ENCODE measurements at regions not wholly inside any gene's neighbourhood (a gene's known extent, or its start where the extent isn't known, plus 50 kb on each side); places are given as distances from the start of the nearest gene placed in this dataset.
"Not testable (repeated sequence)": the region's sequence is repeated elsewhere in the genome, so short reads cannot be mapped to it uniquely, and the experiment has no call there.

DNA sequence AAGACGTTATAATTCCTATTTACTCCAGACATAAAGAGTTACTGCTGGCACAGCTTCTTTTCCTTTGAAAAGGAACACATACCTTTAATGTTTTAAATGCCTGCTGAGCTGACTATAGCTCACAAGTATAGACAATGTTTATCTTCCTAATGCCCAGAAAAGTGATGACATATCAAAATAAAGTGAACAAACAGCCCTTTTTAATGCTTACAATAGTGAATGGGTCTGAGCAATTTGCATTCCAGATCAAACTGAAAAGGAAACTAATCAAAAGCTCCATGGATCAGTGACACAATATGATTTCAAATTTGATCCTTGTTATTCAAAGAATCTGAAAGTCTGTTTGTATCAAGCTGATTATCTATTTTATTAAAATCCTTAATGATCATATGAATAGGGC lies 233.6 kb upstream of the SEMA3E start:
- DNase-seq (ENCODE audit: low read depth) = no peak

DNA sequence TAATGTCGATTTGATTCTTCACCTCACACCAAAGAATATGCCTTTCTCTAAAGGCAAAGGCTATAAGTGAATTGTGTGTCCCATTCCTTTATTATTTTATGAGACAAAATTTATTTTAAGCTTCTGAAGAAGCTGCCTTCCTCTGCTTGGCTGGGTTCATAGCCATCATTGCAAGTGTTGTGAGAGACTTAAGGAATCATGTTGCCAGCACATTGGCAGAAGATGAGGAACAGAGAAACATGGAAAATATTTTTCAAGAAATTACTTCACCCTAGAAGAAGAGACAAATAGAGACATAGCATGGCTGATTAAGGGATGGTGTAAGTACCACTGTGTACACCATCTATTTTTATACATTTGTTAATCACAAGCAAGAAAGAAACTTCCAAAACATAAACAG lies 230.1 kb upstream of the SEMA3E start:
- DNase-seq (ENCODE audit: low read depth) = no peak

- DNase-seq (ENCODE audit: low read depth) = no peak
Observed at GRCh38 chr7:83878614-83879013, 229.7 kb upstream of the SEMA3E start.

- DNase-seq (ENCODE audit: low read depth) = peak; percentile 88
Observed at GRCh38 chr7:83876593-83876992, 227.7 kb upstream of the SEMA3E start.

GRCh38 chr7:83873459-83873858 lies 224.5 kb upstream of the SEMA3E start:
- no peak for DNase-seq (ENCODE audit: low read depth)

DNA sequence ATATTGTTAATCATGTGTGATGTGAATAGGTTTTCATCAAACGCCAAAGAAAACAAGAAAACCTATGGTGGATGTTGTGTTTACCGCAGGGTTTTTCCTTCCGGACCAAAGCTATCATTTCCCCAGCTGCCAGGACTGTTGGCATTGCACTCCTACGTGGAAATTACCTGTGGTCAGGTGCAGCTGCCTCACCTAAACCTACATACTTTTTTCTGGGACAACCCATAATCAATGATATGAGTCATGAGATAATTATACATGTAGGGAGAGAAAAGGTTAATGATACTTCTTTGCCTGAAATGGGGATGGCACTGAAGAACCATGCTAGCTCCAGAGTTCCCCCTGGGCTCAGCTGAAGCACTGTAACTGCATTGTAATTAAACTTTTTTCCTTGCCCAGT lies 223.6 kb upstream of the SEMA3E start:
- DNase-seq (ENCODE audit: low read depth) = no peak

DNA sequence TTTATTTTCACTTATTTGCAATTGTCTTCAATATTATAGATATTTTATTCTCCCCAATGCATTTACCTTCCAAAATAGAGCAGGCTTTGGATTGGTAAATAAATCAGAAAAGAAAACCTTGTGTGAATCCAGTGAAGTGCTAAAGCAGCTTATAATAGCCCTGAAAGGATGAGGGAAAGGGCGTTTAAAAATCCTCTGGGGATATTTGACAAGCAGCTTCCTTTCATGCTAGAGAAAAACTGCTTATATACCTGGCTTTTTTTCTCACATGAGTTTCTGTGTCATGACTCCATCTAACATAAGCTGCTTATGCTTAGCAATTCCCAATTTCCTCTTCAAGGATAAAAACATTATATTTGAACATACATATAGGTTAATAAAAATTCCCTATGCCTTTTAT lies 221.6 kb upstream of the SEMA3E start:
- DNase-seq (ENCODE audit: low read depth) = no peak

DNA sequence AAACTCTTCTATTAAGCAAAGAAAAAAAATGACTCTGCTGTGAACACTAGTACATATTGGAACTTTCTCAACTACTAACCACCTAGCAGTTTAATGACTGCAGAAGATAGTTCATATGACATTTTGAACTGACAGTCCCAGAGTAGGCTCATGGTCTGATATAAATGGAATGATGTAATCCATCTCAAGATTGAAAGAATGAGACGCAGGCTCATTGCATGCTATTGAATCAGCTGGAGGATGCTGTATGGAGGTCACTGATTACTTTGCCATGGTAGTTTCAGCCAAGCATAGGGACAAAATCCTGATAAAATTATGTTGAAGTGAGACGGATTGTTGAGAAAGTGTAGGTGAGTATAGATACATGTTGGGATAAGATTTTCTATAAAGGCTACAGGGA lies 217.6 kb upstream of the SEMA3E start:
- DNase-seq (ENCODE audit: low read depth) = no peak

DNA sequence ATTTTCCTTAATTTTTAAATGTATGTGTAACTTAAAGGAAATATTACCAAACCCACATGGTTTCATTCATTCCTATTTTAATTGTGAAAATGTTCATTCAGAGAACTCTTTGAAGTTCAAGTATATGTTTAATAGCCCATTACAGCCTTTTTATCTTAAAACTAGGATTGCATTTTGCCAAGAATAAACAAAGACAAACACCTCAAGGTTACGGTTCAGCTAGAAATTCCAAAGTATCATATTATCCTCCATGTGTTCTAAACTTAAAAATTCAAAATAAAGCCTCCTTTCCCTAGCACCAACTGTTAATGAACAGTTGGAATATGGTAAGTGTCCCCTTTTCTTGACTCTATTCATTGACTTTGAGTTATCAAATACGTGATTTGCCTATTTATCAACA lies 215.6 kb upstream of the SEMA3E start:
- no peak for DNase-seq (ENCODE audit: low read depth)

- DNase-seq (ENCODE audit: low read depth) = no peak
Observed at GRCh38 chr7:83863906-83864305, 215.0 kb upstream of the SEMA3E start.

DNA sequence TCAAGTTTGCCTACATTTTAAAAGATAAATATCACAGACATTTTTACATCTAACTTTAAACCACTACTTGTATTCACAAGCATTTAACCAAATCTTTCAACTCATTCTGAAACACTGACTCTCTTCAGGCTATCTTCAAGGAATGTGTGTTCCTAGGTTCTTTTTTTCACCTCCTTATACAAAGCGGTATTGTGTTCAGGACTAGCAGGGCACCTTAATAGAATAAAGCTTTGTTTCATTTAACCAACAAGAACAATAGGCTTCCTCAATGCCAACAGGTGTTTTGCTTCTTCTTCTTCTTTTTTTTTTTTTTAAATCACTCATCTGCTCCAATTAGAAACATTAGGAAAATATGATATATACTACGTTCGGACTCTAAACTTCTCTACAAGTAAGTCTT lies 212.9 kb upstream of the SEMA3E start:
- no peak for DNase-seq (ENCODE audit: low read depth)

DNA sequence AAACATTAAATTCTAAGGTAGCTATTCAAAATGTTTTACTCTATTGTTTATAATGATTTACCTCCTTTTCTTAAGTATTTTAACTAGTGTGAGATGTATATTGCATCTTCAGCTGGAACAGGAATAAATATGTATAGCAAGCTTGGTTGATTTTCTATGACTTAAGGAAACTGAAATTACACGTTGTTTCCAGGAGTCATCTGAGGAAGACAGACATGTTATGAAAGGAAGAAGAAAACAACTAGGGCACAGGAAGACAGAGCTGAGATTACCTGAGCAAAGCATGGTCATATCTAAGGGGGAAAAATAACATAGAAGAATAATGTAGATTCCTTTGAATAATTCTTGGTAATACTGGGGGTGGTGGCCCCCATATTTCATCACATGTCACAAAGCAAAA lies 210.9 kb upstream of the SEMA3E start:
- no peak for DNase-seq (ENCODE audit: low read depth)

DNA sequence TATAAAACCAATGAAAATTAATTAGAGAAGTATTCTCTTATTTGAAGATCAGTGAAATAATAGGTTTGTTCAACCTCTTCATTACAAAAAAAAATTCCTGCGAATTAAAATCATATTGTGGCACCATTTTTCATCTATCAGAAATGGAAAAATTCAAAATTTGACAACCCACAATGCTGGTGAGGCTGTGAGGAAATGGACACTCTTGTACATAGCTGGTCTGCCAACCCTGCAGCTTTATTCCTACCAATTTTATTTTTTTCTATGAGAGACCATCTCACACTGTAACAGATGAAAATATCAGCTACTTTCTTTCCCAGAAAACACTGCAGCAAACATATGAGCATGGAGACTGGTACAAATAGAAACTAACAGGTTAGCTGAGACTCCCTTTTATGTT lies 208.8 kb upstream of the SEMA3E start:
- no peak for DNase-seq (ENCODE audit: low read depth)

GRCh38 chr7:83856094-83856493 lies 207.2 kb upstream of the SEMA3E start:
- no peak for DNase-seq (ENCODE audit: low read depth)

- no peak for DNase-seq (ENCODE audit: low read depth)
Observed at GRCh38 chr7:83852136-83852535, 203.2 kb upstream of the SEMA3E start.

DNA sequence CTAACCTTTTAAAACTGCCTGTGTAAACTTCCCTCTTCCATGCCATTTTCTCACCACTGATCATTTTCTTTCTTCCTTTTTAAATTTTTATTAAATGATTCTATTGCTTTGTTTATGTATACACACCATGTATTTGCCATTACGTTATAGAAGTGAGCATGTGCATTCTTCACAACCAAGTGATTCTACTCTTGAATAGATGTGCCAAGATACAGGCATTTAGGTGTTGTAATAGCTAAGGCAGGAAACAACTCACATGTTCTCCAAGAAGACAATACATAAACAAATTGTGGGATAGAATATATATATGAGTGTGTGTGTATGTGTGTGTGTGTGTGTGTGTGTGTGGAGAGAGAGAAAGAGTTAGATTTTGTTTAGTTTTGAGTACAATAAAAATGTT lies 202.6 kb upstream of the SEMA3E start:
- DNase-seq (ENCODE audit: low read depth) = no peak

GRCh38 chr7:83850941-83851340 lies 202.0 kb upstream of the SEMA3E start:
- DNase-seq (ENCODE audit: low read depth) = no peak

DNA sequence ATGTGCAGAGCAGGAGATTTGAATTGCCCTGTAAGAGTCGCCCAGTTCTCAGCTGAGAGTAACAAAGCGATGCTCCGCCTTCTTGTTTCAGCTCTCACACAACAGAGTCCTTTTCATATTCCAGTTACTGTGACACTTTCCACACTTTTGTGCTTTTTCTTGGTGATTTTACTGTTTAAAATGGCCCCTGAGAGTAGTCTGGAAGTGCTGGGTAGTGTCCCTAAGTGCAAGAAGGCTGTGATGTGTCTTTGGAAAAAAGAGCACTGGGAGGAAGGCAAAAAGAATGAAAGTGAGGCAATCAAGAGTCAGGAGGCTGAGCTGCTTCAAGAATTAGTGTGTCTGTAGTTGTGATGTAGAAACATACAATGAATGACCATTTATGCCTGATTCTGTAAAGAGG lies 201.2 kb upstream of the SEMA3E start:
- no peak for DNase-seq (ENCODE audit: low read depth)

DNA sequence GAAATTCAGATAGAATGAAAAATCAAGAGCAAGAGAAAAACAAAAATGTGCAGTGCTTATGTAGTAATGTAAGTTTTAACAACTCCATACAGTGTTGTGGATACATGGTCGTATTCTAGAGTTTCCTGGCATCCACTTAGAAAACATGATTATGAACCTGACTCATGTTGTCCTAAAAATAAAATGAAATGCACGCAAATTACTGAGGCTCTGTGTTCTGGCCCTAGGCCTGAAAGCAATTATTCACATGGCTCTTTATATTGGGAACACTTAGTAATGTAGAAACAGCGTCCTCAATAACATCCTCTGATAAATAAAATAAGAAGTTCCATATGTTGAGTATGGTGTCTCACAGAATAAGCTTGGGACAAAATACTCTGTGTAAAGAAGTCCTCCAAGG lies 200.2 kb upstream of the SEMA3E start:
- DNase-seq (ENCODE audit: low read depth) = peak; percentile 4

- DNase-seq (ENCODE audit: low read depth) = no peak
Observed at GRCh38 chr7:83842894-83843293, 194.0 kb upstream of the SEMA3E start.

- no peak for DNase-seq (ENCODE audit: low read depth)
Observed at GRCh38 chr7:83837683-83838082, 188.7 kb upstream of the SEMA3E start.

- no peak for DNase-seq (ENCODE audit: low read depth)
Observed at GRCh38 chr7:83836028-83836427, 187.1 kb upstream of the SEMA3E start.

GRCh38 chr7:83835424-83835823 lies 186.5 kb upstream of the SEMA3E start:
- no peak for DNase-seq (ENCODE audit: low read depth)

DNA sequence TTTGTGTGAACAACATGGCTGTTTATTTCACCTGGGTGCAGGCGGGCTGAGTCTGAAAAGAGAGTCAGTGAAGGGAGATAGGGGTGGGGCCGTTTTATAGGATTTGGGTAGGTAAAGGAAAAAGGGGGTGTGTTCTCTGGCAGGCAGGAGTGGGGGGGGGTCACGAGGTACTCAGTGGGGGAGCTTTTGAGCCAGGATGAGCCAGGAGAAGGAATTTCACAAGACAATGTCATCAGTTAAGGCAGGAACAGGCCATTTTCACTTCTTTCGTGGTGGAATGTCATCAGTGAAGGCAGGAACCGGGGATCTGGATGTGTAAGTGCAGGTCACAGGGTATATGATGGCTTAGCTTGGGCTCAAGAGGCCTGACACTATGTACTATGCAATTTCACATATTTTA lies 184.8 kb upstream of the SEMA3E start:
- not testable (repeated sequence) for DNase-seq (ENCODE audit: low read depth)

GRCh38 chr7:83832009-83832408 lies 183.1 kb upstream of the SEMA3E start:
- no peak for DNase-seq (ENCODE audit: low read depth)
